HepG2 (cell line): ENCODE measurements at regions not wholly inside any gene's neighbourhood (a gene's known extent, or its start where the extent isn't known, plus 50 kb on each side); places are given as distances from the start of the nearest gene placed in this dataset.

Source experiments
- ATAC-seq: fragments of 200-7000 bp; cut with Tn5 transposase; 3 replicates; pipeline ENCODE4 v1.9.1; 2020; ENCODE audit warnings: mild to moderate bottlenecking, moderate library complexity
- BruUV-seq: library from RNA; stranded (reverse); fragments of 400-500 nt; replicated peaks from 2 replicates; lab custom pipeline; 2021; lab: Mats Ljungman, UMichigan
- CTCF ChIA-PET: fragments of 300-600 bp; formaldehyde crosslinking; extraction: SDS; loops from one replicate; lab custom pipeline; 2021; ENCODE audit warnings: low total read pairs, inconsistent platforms, low intra/inter-chr PET ratio; lab: Yijun Ruan, JAX
- POLR2A ChIA-PET: fragments of 350-600 bp; sonication (Branson Sonifier 250); formaldehyde crosslinking; loops from one replicate; lab custom pipeline; 2020; ENCODE audit warnings: antibody characterized with exemption, inconsistent platforms; lab: Yijun Ruan, JAX
- DNase-seq: peaks from one replicate; pipeline ENCODE4 v3.0.0-alpha.2; 2015; ENCODE audit warnings: low spot score
- FAIRE-seq: peaks from 3 replicates; lab custom pipeline; 2011; peaks lifted over from hg19 to GRCh38; lab: Jason Lieb, UNC
- H2AFZ ChIP-seq: one replicate; pipeline ENCODE4 v1.6.1; 2011; ENCODE audit warnings: low read length, inconsistent platforms
- H3K27ac ChIP-seq: fragments of 300-600 bp; 3 replicates; pipeline ENCODE4 v1.8.0; 2011; ENCODE audit warnings: mixed run types, mild to moderate bottlenecking, mixed read lengths, low read length, inconsistent platforms; ENCODE audit not compliant: insufficient read depth; ENCODE audit errors: extremely low read length
- H3K27me3 ChIP-seq, 2 experiments: fragments of 200-600 bp in 1 of 2; 2 replicates in 1 of 2; 3 replicates in 1 of 2; pipeline versions ENCODE4 v1.6.0 to v1.8.0; 2011; ENCODE audit warnings: low read length in 2 of 2, mild to moderate bottlenecking in 2 of 2, moderate library complexity in 2 of 2, inconsistent platforms in 1 of 2; ENCODE audit not compliant: insufficient read depth in 2 of 2, control insufficient read depth in 1 of 2
- H3K36me3 ChIP-seq, 2 experiments: fragments of 200-600 bp in 1 of 2; replicated peaks in 1 of 2; 2 replicates in 1 of 2; 3 replicates in 1 of 2; pipeline versions ENCODE4 v1.5.1 to v1.8.0; 2011; ENCODE audit warnings: low read length in 2 of 2, inconsistent platforms in 1 of 2; ENCODE audit not compliant: insufficient read depth in 2 of 2, control insufficient read depth in 1 of 2
- H3K4me1 ChIP-seq: 2 replicates; pipeline ENCODE4 v1.5.1; 2012; ENCODE audit warnings: low read length, inconsistent platforms; ENCODE audit not compliant: insufficient read depth
- H3K4me2 ChIP-seq: 2 replicates; pipeline ENCODE4 v1.6.0; 2011; ENCODE audit warnings: low read depth, low read length, inconsistent platforms
- H3K4me3 ChIP-seq, 3 experiments: fragments of 200-600 bp in 1 of 3; sonication (generic), shearing (Covaris generic) in 1 of 3; replicated peaks in 1 of 3; 2 replicates each; pipeline ENCODE4 v1.5.1; 2011 to 2016; ENCODE audit warnings: low read length in 3 of 3, inconsistent platforms in 2 of 3, low read depth in 2 of 3, mild to moderate bottlenecking in 2 of 3, control low read depth in 1 of 3, mixed read lengths in 1 of 3; ENCODE audit not compliant: insufficient read depth in 1 of 3
- H3K79me2 ChIP-seq: one replicate; pipeline ENCODE4 v1.6.1; 2011; ENCODE audit warnings: low read length, inconsistent platforms; ENCODE audit not compliant: insufficient read depth
- H3K9ac ChIP-seq: 2 replicates; pipeline ENCODE4 v1.6.0; 2011; ENCODE audit warnings: mild to moderate bottlenecking, low read depth, low read length, inconsistent platforms; ENCODE audit not compliant: insufficient read depth
- H3K9me3 ChIP-seq: 2 replicates; pipeline ENCODE4 v1.5.1; 2012; ENCODE audit warnings: mild to moderate bottlenecking, low read length
- H4K20me1 ChIP-seq: 2 replicates; pipeline ENCODE4 v1.6.0; 2011; ENCODE audit warnings: inconsistent platforms, mild to moderate bottlenecking, low read length, moderate library complexity; ENCODE audit not compliant: insufficient read depth
- CAMTA2 ChIP-seq: sonication (generic); formaldehyde crosslinking; IDR thresholded peaks from 2 replicates; pipeline ENCODE4 v1.4.0; 2020; ENCODE audit warnings: mild to moderate bottlenecking, missing genetic modification reagents, borderline replicate concordance
- FOXP4 ChIP-seq: sonication (generic); formaldehyde crosslinking; IDR thresholded peaks from 2 replicates; pipeline ENCODE4 v1.4.0; 2020; ENCODE audit warnings: missing genetic modification reagents
- PHB2 ChIP-seq: fragments of 450-650 bp; IDR thresholded peaks from 2 replicates; pipeline ENCODE4 v1.6.1; 2018; ENCODE audit not compliant: partially characterized antibody
- TEF ChIP-seq: sonication (generic); formaldehyde crosslinking; IDR thresholded peaks from 2 replicates; pipeline ENCODE4 v1.5.0; 2020; ENCODE audit warnings: missing genetic modification reagents
- TFE3 ChIP-seq: IDR thresholded peaks from 2 replicates; pipeline ENCODE4 v1.6.1; 2016
- ZFP90 ChIP-seq: sonication (generic); formaldehyde crosslinking; IDR thresholded peaks from 2 replicates; pipeline ENCODE4 v1.8.0; 2022; ENCODE audit warnings: missing genetic modification reagents, mild to moderate bottlenecking, inconsistent platforms, borderline replicate concordance
- ZFYVE20 ChIP-seq: sonication (generic); formaldehyde crosslinking; IDR thresholded peaks from 2 replicates; pipeline ENCODE4 v1.8.0; 2023; ENCODE audit warnings: low read depth, mild to moderate bottlenecking, moderate library complexity, missing genetic modification reagents, borderline replicate concordance
- ZNF260 ChIP-seq: sonication (generic); formaldehyde crosslinking; IDR thresholded peaks from 2 replicates; pipeline ENCODE4 v1.4.0; 2020; ENCODE audit warnings: missing genetic modification reagents, low read depth, mild to moderate bottlenecking, borderline replicate concordance
- ZNF549 ChIP-seq: sonication (generic); formaldehyde crosslinking; IDR thresholded peaks from 2 replicates; pipeline ENCODE4 v1.5.0; 2020; ENCODE audit warnings: missing genetic modification reagents
- ZNF639 ChIP-seq: conservative IDR thresholded peaks from 2 replicates; pipeline ENCODE4 v1.6.1; 2018; ENCODE audit warnings: missing genetic modification reagents
- ZNF75D ChIP-seq: sonication (generic); formaldehyde crosslinking; IDR thresholded peaks from 2 replicates; pipeline ENCODE4 v1.8.1; 2023; ENCODE audit warnings: missing genetic modification reagents, mild to moderate bottlenecking, borderline replicate concordance
- ZNF775 ChIP-seq: sonication (generic); formaldehyde crosslinking; IDR thresholded peaks from 2 replicates; pipeline ENCODE4 v1.4.0; 2020; ENCODE audit warnings: missing genetic modification reagents, mild to moderate bottlenecking, moderate library complexity, borderline replicate concordance
- ZSCAN30 ChIP-seq: sonication (generic); formaldehyde crosslinking; IDR thresholded peaks from 2 replicates; pipeline ENCODE4 v1.5.0; 2020; ENCODE audit warnings: mild to moderate bottlenecking, missing genetic modification reagents
- ZSCAN9 ChIP-seq: IDR thresholded peaks from 2 replicates; pipeline ENCODE4 v1.6.1; 2016; ENCODE audit warnings: borderline replicate concordance
- WGBS: methylation state at CpG from one replicate; pipeline ENCODE4 v1.1.6; 2017; ENCODE audit warnings: low lambda C conversion rate; 5-methylcytosine and 5-hydroxymethylcytosine counted together
- in situ Hi-C: cut with HindIII; loops from 2 replicates; pipeline ENCODE4 v1.10.0; 2017; ENCODE audit warnings: low pct_unique_long_range_greater_than_20kb; ENCODE audit not compliant: extremely low pct_ligation_motif_present
- intact Hi-C: fragments of 100-400 bp; cut with micrococcal nuclease; formaldehyde crosslinking; loops from one replicate; pipeline ENCODE4 v1.10.0; 2022; ENCODE audit not compliant: unreplicated experiment

GRCh38 chr12:25423355-25424050 lies 129.6 kb downstream of the LMNTD1 start:
- in situ Hi-C loops = no loop called here
- 13% methylated on average over 7 of the region's 11 CpGs for WGBS
- POLR2A ChIA-PET = no interaction called here
- H3K79me2 ChIP-seq = no peaks in the 10 kb centered on the region
- H3K4me2 ChIP-seq = no peak overlapping the region
- H3K9ac ChIP-seq = no peak overlapping the region
- no peaks in the 10 kb centered on the region for H4K20me1 ChIP-seq
- intact Hi-C loops = no loop called here
- no peaks in the 10 kb centered on the region for H3K9me3 ChIP-seq
- DNase-seq (no peak), FAIRE-seq (no peak), ATAC-seq (no peak)
- no peaks in the 10 kb centered on the region for H3K27me3 ChIP-seq
- no peaks in the 10 kb centered on the region for H3K36me3 ChIP-seq
- no peak for TF ChIP-seq ZFYVE20 (CRISPR knock-in tag)
- TF ChIP-seq ZNF639 (CRISPR knock-in tag) = no peak
- TF ChIP-seq FOXP4 (CRISPR knock-in tag) = no peak
- no peak for TF ChIP-seq PHB2
- no peak for TF ChIP-seq TEF (CRISPR knock-in tag)
- TF ChIP-seq ZNF549 (CRISPR knock-in tag) = no peak
- no peak for TF ChIP-seq ZNF260 (CRISPR knock-in tag)
- no peak for TF ChIP-seq ZNF775 (CRISPR knock-in tag)
- TF ChIP-seq TFE3 = no peak
- TF ChIP-seq ZFP90 (CRISPR knock-in tag) = no peak
- no peak for TF ChIP-seq ZSCAN30
- no peak for TF ChIP-seq ZNF75D
- TF ChIP-seq CAMTA2 (CRISPR knock-in tag) = no peak
- TF ChIP-seq ZSCAN9 (CRISPR knock-in tag) = no peak
- CTCF ChIA-PET = no interaction called here
- no peaks in the 10 kb centered on the region for H3K4me1 ChIP-seq
- no peak overlapping the region for H3K27ac ChIP-seq
- H2AFZ ChIP-seq = no peak overlapping the region
- H3K4me3 ChIP-seq = no peak overlapping the region
- no TSS peak for BruUV-seq
